ENCODE measurements at regions not wholly inside any gene's neighbourhood (a gene's known extent, or its start where the extent isn't known, plus 50 kb on each side); places are given as distances from the start of the nearest gene placed in this dataset.
"Not testable (repeated sequence)": the region's sequence is repeated elsewhere in the genome, so short reads cannot be mapped to it uniquely, and the experiment has no call there.

DNA sequence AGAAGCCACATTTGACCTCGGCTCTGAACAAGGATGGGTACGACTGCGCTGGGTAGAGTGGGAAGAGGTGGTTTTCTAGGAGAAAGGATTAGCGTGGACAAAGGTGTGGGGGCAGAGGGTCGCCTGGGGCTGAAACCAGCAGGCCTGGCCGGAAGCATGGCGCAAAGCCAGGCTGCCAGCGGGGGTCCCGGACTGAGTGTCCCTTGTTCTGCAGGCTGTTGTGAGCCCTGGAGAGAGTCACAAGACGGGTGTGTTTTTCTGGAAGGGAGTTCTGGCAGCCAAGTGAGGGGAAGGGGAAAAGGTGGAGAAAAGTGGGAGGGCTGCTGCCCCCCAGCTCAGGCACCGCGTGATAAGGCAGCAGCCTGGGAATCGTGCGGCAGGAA lies 98.5 kb upstream of the MEF2A start:
- BruUV-seq (replicated peaks), result no TSS peak
- no peaks in the 10 kb centered on the region for H3K4me1 ChIP-seq (ENCODE audit: control insufficient read depth, insufficient read depth, low read length)
- H3K27ac ChIP-seq (ENCODE audit: low read length), result no peak overlapping the region
- no peak overlapping the region for H3K4me3 ChIP-seq (ENCODE audit: low read depth in 2 of 2, low read length in 2 of 2)
- H3K36me3 ChIP-seq (ENCODE audit: control insufficient read depth, insufficient read depth, low read length), result no peaks in the 10 kb centered on the region
- in situ Hi-C loops (cut with HindIII; ENCODE audit: low pct_unique_long_range_greater_than_20kb, low sequenced_read_pairs) (no loop called here), intact Hi-C loops (cut with micrococcal nuclease; ENCODE audit: unreplicated experiment) (no loop called here)
- ATAC-seq (0 out of 2 replicates have a peak, but pooled peaks have one; percentile 48), DNase-seq (ENCODE audit: low read depth, low spot score) (no peak)
- ChIA-PET CTCF (interaction anchor here (0.6 kb wide), 1 partner anchor 74 kb away, joined by 3 read pairs; no protein-coding TSS in a partner anchor), POLR2A (no interaction called here)
- TF ChIP-seq TCF7L2 (IDR thresholded peaks at IDR 0.05; ENCODE audit: low read depth, low read length) (no peak), POLR2AphosphoS5 (IDR thresholded peaks at IDR 0.05; ENCODE audit: low read depth, low read length) (no peak), SIN3A (IDR thresholded peaks at IDR 0.05; ENCODE audit: borderline replicate concordance, insufficient read depth, low read depth, low read length) (no peak)
- TF ChIP-seq, protein P1, sequence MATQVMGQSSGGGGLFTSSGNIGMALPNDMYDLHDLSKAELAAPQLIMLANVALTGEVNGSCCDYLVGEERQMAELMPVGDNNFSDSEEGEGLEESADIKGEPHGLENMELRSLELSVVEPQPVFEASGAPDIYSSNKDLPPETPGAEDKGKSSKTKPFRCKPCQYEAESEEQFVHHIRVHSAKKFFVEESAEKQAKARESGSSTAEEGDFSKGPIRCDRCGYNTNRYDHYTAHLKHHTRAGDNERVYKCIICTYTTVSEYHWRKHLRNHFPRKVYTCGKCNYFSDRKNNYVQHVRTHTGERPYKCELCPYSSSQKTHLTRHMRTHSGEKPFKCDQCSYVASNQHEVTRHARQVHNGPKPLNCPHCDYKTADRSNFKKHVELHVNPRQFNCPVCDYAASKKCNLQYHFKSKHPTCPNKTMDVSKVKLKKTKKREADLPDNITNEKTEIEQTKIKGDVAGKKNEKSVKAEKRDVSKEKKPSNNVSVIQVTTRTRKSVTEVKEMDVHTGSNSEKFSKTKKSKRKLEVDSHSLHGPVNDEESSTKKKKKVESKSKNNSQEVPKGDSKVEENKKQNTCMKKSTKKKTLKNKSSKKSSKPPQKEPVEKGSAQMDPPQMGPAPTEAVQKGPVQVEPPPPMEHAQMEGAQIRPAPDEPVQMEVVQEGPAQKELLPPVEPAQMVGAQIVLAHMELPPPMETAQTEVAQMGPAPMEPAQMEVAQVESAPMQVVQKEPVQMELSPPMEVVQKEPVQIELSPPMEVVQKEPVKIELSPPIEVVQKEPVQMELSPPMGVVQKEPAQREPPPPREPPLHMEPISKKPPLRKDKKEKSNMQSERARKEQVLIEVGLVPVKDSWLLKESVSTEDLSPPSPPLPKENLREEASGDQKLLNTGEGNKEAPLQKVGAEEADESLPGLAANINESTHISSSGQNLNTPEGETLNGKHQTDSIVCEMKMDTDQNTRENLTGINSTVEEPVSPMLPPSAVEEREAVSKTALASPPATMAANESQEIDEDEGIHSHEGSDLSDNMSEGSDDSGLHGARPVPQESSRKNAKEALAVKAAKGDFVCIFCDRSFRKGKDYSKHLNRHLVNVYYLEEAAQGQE (IDR thresholded peaks at IDR 0.05; ENCODE audit: insufficient read depth in 1 of 2, low read depth in 2 of 2, low read length in 1 of 2), result no peak
- TF ChIP-seq, protein P2, sequence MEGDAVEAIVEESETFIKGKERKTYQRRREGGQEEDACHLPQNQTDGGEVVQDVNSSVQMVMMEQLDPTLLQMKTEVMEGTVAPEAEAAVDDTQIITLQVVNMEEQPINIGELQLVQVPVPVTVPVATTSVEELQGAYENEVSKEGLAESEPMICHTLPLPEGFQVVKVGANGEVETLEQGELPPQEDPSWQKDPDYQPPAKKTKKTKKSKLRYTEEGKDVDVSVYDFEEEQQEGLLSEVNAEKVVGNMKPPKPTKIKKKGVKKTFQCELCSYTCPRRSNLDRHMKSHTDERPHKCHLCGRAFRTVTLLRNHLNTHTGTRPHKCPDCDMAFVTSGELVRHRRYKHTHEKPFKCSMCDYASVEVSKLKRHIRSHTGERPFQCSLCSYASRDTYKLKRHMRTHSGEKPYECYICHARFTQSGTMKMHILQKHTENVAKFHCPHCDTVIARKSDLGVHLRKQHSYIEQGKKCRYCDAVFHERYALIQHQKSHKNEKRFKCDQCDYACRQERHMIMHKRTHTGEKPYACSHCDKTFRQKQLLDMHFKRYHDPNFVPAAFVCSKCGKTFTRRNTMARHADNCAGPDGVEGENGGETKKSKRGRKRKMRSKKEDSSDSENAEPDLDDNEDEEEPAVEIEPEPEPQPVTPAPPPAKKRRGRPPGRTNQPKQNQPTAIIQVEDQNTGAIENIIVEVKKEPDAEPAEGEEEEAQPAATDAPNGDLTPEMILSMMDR (IDR thresholded peaks at IDR 0.05), result no peak
- H3K9me3 ChIP-seq (ENCODE audit: control insufficient read depth, insufficient read depth, low read depth, low read length), result peaks cover 11% of the 10 kb centered on the region; the same call in 1 of the 2 replicates
- H3K27me3 ChIP-seq (ENCODE audit: control insufficient read depth, insufficient read depth, low read length), result no peaks in the 10 kb centered on the region

DNA sequence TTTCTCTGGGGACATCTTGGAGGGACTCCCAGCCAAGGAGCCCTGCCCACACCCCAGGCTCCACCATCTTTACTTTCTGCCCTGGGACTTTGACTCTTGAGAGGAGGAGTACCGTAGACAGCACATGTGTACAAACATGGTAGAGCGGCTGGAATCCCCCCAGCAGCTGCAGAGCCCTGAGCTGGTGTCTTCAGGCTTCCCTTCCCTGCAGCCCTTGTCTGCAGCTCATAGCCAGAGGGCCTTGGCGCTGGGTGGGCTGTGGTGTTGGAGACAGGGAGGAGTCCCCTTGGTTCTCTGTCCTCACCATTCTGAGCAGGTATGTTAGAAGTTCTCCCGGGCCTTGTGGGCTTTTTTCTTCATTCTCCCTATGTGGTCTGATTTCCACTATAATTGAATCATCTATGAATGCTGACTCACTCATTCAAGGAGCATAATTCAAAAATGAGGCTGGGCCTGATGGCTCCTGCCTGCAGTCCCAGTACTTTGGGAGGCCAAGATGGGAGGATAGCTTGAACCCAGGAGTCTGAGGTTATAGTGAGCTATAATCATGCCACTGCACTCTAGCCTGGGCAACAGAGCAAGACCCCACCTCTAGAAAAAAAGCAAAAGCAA lies 97.8 kb upstream of the MEF2A start:
- intact Hi-C loops (cut with micrococcal nuclease; ENCODE audit: unreplicated experiment) (no loop called here), in situ Hi-C loops (cut with HindIII; ENCODE audit: low pct_unique_long_range_greater_than_20kb, low sequenced_read_pairs) (no loop called here)
- Histone ChIP-seq H3K36me3 (ENCODE audit: control insufficient read depth, insufficient read depth, low read length) (no peaks in the 10 kb centered on the region), H3K9me3 (ENCODE audit: control insufficient read depth, insufficient read depth, low read depth, low read length) (peaks cover 11% of the 10 kb centered on the region; the same call in 1 of the 2 replicates), H3K27me3 (ENCODE audit: control insufficient read depth, insufficient read depth, low read length) (no peaks in the 10 kb centered on the region), H3K4me3 (ENCODE audit: low read depth in 2 of 2, low read length in 2 of 2) (no peak overlapping the region), H3K4me1 (ENCODE audit: control insufficient read depth, insufficient read depth, low read length) (no peaks in the 10 kb centered on the region), H3K27ac (ENCODE audit: low read length) (no peak overlapping the region)
- no peak for DNase-seq (ENCODE audit: low read depth, low spot score)
- ChIA-PET CTCF (interaction anchor here (0.6 kb wide), 1 partner anchor 73 kb away, joined by 3 read pairs; no protein-coding TSS in a partner anchor), POLR2A (no interaction called here)
- ATAC-seq, result no peak
- no TSS peak for BruUV-seq (replicated peaks)
- TF ChIP-seq, protein P1 (IDR thresholded peaks at IDR 0.05; ENCODE audit: insufficient read depth in 1 of 2, low read depth in 2 of 2, low read length in 1 of 2), result no peak

DNA sequence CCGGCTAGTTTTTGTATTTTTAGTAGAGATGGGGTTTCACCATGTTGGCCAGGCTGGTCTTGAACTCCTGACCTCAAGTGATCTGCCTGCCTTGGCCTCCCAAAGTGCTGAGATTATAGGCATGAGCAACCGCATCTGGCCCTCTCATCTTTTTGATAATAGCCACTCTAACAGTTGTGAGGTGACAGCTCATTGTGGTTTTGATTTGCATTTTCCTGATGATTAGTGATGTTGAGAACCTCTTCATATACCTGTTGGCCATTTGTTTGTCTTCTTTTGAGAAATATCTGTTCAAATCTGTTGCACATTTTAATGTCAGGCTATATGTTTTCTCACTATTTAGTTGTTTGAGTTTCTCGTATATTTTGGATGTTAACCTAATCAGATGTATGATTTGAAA lies 95.6 kb upstream of the MEF2A start:
- H3K4me1 ChIP-seq (ENCODE audit: control insufficient read depth, insufficient read depth, low read length); H3K4me3 ChIP-seq (ENCODE audit: low read depth in 2 of 2, low read length in 2 of 2); H3K27ac ChIP-seq (ENCODE audit: low read length); CTCF ChIA-PET; H3K36me3 ChIP-seq (ENCODE audit: control insufficient read depth, insufficient read depth, low read length); in situ Hi-C loops (cut with HindIII; ENCODE audit: low pct_unique_long_range_greater_than_20kb, low sequenced_read_pairs); BruUV-seq (replicated peaks); intact Hi-C loops (cut with micrococcal nuclease; ENCODE audit: unreplicated experiment); DNase-seq (ENCODE audit: low read depth, low spot score); POLR2A ChIA-PET; ATAC-seq; H3K27me3 ChIP-seq (ENCODE audit: control insufficient read depth, insufficient read depth, low read length); H3K9me3 ChIP-seq (ENCODE audit: control insufficient read depth, insufficient read depth, low read depth, low read length): not testable (repeated sequence)
